Activated naive CD4-positive, alpha-beta T cell treated with anti-CD3 and anti-CD28 coated beads for 36 hours (primary cell): ENCODE measurements at regions not wholly inside any gene's neighbourhood (a gene's known extent, or its start where the extent isn't known, plus 50 kb on each side); places are given as distances from the start of the nearest gene placed in this dataset.

Experiments used
- CTCF ChIA-PET: fragments of 350-600 bp; sonication (Branson Sonifier 250); formaldehyde crosslinking; loops from one replicate; lab custom pipeline; 2021; ENCODE audit warnings: antibody characterized with exemption; lab: Charles Lee
- DNase-seq: peaks from one replicate; pipeline ENCODE4 v3.0.0-alpha.2; 2020
- H3K27ac Mint-ChIP-seq: one replicate; pipeline ENCODE4 v1.8.0; 2021; ENCODE audit warnings: mild to moderate bottlenecking, mixed read lengths
- H3K27me3 Mint-ChIP-seq: one replicate; pipeline ENCODE4 v1.8.0; 2021; ENCODE audit warnings: low read depth, mixed read lengths
- H3K36me3 Mint-ChIP-seq: one replicate; pipeline ENCODE4 v1.8.0; 2021; ENCODE audit warnings: low read depth, mixed read lengths
- H3K4me1 Mint-ChIP-seq: one replicate; pipeline ENCODE4 v1.8.0; 2021; ENCODE audit warnings: low read depth, mixed read lengths
- H3K4me3 Mint-ChIP-seq: one replicate; pipeline ENCODE4 v1.8.0; 2021; ENCODE audit warnings: mild to moderate bottlenecking, moderate library complexity, mixed read lengths
- H3K9me3 Mint-ChIP-seq: one replicate; pipeline ENCODE4 v1.8.0; 2021; ENCODE audit warnings: mixed read lengths
- intact Hi-C: fragments of 100-400 bp; cut with micrococcal nuclease; formaldehyde crosslinking; loops from one replicate; pipeline ENCODE4 v1.15.1; 2023

- peaks cover 12% of the 10 kb centered on the region for H3K9me3 Mint-ChIP-seq
- intact Hi-C loops, result no loop called here
- CTCF ChIA-PET, result interaction anchor here (0.6 kb wide), 1 partner anchor 228 kb away, joined by 3 read pairs; no protein-coding TSS in a partner anchor
- H3K4me1 Mint-ChIP-seq, result no peaks in the 10 kb centered on the region
- H3K27me3 Mint-ChIP-seq, result no peaks in the 10 kb centered on the region
- no peak overlapping the region for H3K4me3 Mint-ChIP-seq
- no peak overlapping the region for H3K27ac Mint-ChIP-seq
- no peak for DNase-seq
- no peaks in the 10 kb centered on the region for H3K36me3 Mint-ChIP-seq
Observed at GRCh38 chr5:126251024-126251423, 172.2 kb upstream of the GRAMD2B start.

GRCh38 chr5:126253406-126253805 lies 169.8 kb upstream of the GRAMD2B start:
- no peak overlapping the region for H3K4me3 Mint-ChIP-seq
- CTCF ChIA-PET, result no interaction called here
- no peaks in the 10 kb centered on the region for H3K36me3 Mint-ChIP-seq
- H3K27me3 Mint-ChIP-seq, result no peaks in the 10 kb centered on the region
- peaks cover 9% of the 10 kb centered on the region for H3K9me3 Mint-ChIP-seq
- intact Hi-C loops, result no loop called here
- no peak for DNase-seq
- no peaks in the 10 kb centered on the region for H3K4me1 Mint-ChIP-seq
- no peak overlapping the region for H3K27ac Mint-ChIP-seq

DNA sequence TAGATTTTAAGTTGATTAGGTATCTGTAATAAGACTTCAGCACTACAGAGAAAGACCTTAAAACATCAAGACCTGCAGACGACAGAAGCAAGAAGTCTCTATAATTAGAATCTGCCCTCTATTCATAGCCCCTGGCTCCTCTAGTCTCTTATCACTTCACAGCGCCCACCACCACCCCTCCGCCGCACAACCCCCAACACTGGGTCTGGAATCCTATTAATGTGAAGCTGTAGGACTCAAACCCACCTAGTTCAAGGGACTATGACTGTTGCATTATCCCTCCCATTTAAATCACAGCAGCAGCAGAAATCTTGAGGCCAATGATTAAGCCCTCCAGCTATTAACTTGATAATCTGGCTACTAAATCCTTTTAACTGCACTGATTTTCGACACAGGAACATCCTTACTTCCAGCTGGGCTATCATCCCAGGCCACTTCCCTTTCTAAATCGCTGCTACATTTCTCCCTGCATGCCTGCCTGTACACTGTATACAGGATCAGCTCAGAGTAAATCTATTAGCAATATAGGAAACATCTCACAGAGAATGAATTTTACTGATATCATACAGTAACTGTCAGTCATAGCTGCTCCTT lies 159.5 kb upstream of the GRAMD2B start:
- no peak for DNase-seq
- no peaks in the 10 kb centered on the region for H3K36me3 Mint-ChIP-seq
- H3K4me1 Mint-ChIP-seq, result no peaks in the 10 kb centered on the region
- CTCF ChIA-PET, result no interaction called here
- H3K4me3 Mint-ChIP-seq, result no peak overlapping the region
- H3K27me3 Mint-ChIP-seq, result peaks cover 3% of the 10 kb centered on the region
- peaks cover 4% of the 10 kb centered on the region for H3K9me3 Mint-ChIP-seq
- intact Hi-C loops, result no loop called here
- H3K27ac Mint-ChIP-seq, result no peak overlapping the region

- intact Hi-C loops, result no loop called here
- no peak overlapping the region for H3K27ac Mint-ChIP-seq
- peaks cover 3% of the 10 kb centered on the region for H3K27me3 Mint-ChIP-seq
- no peaks in the 10 kb centered on the region for H3K9me3 Mint-ChIP-seq
- no peak overlapping the region for H3K4me3 Mint-ChIP-seq
- CTCF ChIA-PET, result no interaction called here
- no peaks in the 10 kb centered on the region for H3K4me1 Mint-ChIP-seq
- no peak for DNase-seq
- no peaks in the 10 kb centered on the region for H3K36me3 Mint-ChIP-seq
Observed at GRCh38 chr5:126265917-126266316, 157.3 kb upstream of the GRAMD2B start.

GRCh38 chr5:126267438-126267837 lies 155.8 kb upstream of the GRAMD2B start:
- CTCF ChIA-PET, result no interaction called here
- H3K36me3 Mint-ChIP-seq, result no peaks in the 10 kb centered on the region
- intact Hi-C loops, result no loop called here

DNA sequence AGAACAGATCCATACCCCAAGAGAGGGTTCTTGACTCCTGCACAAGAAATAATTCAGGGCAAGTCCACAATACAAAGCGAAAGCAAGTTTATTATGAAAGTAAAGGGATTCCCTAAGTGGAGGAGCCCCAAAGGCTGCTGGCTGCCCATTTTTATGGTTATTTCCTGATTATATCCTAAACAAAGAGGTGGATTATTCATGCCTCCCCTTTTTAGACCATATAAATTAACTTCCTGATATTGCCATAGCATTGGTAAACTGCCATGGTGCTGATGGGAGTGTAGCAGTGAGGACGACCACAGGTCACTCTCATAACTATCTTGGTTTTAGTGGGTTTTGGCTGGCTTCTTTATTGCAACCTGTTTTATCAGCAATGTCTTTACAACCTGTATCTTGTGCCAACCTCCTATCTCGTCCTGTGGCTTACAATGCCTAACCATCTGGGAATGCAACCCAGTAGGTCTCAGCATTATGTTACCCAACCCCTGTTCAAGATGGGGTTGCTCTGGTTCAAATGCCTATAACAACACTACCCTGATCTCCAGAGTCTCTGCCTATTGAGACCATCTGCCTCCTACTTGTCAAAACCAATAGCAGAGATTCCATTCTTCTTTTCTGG lies 154.4 kb upstream of the GRAMD2B start:
- no peaks in the 10 kb centered on the region for H3K9me3 Mint-ChIP-seq
- no peak for DNase-seq
- no peak overlapping the region for H3K4me3 Mint-ChIP-seq
- no peak overlapping the region for H3K27ac Mint-ChIP-seq
- CTCF ChIA-PET, result no interaction called here
- H3K27me3 Mint-ChIP-seq, result peaks cover 1% of the 10 kb centered on the region
- intact Hi-C loops, result no loop called here
- no peaks in the 10 kb centered on the region for H3K4me1 Mint-ChIP-seq
- H3K36me3 Mint-ChIP-seq, result no peaks in the 10 kb centered on the region

More at GRCh38 chr5:126267438-126267837, 155.8 kb upstream of the GRAMD2B start:
- no peaks in the 10 kb centered on the region for H3K4me1 Mint-ChIP-seq
- no peak overlapping the region for H3K4me3 Mint-ChIP-seq
- no peak for DNase-seq
- no peaks in the 10 kb centered on the region for H3K9me3 Mint-ChIP-seq
- H3K27ac Mint-ChIP-seq, result no peak overlapping the region
- peaks cover 3% of the 10 kb centered on the region for H3K27me3 Mint-ChIP-seq

GRCh38 chr5:126269511-126269910 lies 153.7 kb upstream of the GRAMD2B start:
- intact Hi-C loops, result no loop called here
- H3K27ac Mint-ChIP-seq, result no peak overlapping the region

GRCh38 chr5:126271141-126271540 lies 152.1 kb upstream of the GRAMD2B start:
- intact Hi-C loops, result no loop called here
- no peak overlapping the region for H3K4me3 Mint-ChIP-seq
- no peak for DNase-seq
- H3K27me3 Mint-ChIP-seq, result no peaks in the 10 kb centered on the region
- H3K9me3 Mint-ChIP-seq, result no peaks in the 10 kb centered on the region
- no peaks in the 10 kb centered on the region for H3K4me1 Mint-ChIP-seq
- no peak overlapping the region for H3K27ac Mint-ChIP-seq
- H3K36me3 Mint-ChIP-seq, result no peaks in the 10 kb centered on the region
- CTCF ChIA-PET, result interaction anchor here (0.6 kb wide), 1 partner anchor 23 kb away, joined by 4 read pairs; no protein-coding TSS in a partner anchor

More at GRCh38 chr5:126269511-126269910, 153.7 kb upstream of the GRAMD2B start:
- no peaks in the 10 kb centered on the region for H3K27me3 Mint-ChIP-seq
- no peaks in the 10 kb centered on the region for H3K9me3 Mint-ChIP-seq
- CTCF ChIA-PET, result no interaction called here
- no peaks in the 10 kb centered on the region for H3K4me1 Mint-ChIP-seq
- no peaks in the 10 kb centered on the region for H3K36me3 Mint-ChIP-seq
- H3K4me3 Mint-ChIP-seq, result no peak overlapping the region
- no peak for DNase-seq

DNA sequence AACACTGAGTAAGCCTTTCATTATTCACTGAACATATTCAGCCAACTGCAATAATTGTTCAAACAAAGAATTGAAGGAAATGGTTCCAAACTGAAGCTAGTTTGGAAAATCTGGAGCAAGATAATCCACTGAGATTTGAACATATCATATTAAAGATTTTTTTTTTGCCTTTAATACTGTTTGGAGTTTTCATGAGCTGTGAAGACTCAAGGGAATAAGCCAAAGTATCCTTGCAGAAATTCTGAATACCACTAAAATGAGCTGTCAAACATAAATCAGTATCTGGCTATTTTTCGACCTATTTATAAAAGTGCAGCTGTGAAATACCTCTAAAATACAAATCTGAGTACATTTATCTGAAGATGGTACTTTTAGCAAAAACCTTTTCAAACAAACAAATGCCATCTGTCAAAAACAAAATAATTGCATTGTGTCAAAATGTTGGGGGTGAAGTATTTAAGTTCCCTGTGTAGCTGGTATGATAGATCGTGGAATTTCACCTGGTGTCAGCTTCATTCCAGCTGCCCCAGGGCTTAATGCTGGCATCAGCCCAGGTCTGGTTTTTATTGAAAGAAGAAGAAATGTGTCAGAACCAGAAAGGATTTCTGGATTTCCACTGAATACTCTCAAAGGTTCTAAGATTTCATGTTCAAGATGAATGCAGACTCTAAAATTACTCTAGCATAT lies 149.0 kb upstream of the GRAMD2B start:
- intact Hi-C loops, result no loop called here
- CTCF ChIA-PET, result no interaction called here
- Mint-ChIP-seq H3K27ac (no peak overlapping the region), H3K9me3 (no peaks in the 10 kb centered on the region), H3K4me1 (no peaks in the 10 kb centered on the region), H3K36me3 (no peaks in the 10 kb centered on the region), H3K27me3 (no peaks in the 10 kb centered on the region), H3K4me3 (no peak overlapping the region)
- DNase-seq, result no peak

DNA sequence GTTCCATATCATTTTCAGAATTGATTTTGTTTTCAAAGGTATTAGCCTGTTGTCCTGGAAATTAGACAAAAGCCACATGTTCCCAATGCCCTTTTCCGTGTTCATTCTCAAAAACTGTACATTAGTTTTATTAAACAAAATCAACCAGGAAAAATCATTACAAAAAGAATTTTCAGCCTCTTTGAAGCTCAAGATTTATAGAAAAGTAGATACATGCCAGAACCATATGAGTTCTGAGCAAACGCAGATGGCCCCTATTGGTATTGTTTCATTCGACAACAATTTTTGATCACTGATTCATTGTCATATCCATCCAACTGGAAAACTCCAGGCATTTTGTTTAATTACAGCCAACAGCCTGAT lies 148.5 kb upstream of the GRAMD2B start:
- no peak overlapping the region for H3K4me3 Mint-ChIP-seq
- no peaks in the 10 kb centered on the region for H3K9me3 Mint-ChIP-seq
- DNase-seq, result no peak
- H3K27me3 Mint-ChIP-seq, result no peaks in the 10 kb centered on the region
- CTCF ChIA-PET, result no interaction called here
- H3K27ac Mint-ChIP-seq, result no peak overlapping the region
- intact Hi-C loops, result no loop called here
- H3K36me3 Mint-ChIP-seq, result no peaks in the 10 kb centered on the region
- no peaks in the 10 kb centered on the region for H3K4me1 Mint-ChIP-seq

GRCh38 chr5:126277762-126278161 lies 145.4 kb upstream of the GRAMD2B start:
- Mint-ChIP-seq H3K36me3 (no peaks in the 10 kb centered on the region), H3K9me3 (no peaks in the 10 kb centered on the region), H3K4me1 (no peaks in the 10 kb centered on the region), H3K27ac (no peak overlapping the region), H3K27me3 (peaks cover 2% of the 10 kb centered on the region), H3K4me3 (no peak overlapping the region)
- CTCF ChIA-PET, result no interaction called here
- intact Hi-C loops, result no loop called here
- DNase-seq, result no peak

DNA sequence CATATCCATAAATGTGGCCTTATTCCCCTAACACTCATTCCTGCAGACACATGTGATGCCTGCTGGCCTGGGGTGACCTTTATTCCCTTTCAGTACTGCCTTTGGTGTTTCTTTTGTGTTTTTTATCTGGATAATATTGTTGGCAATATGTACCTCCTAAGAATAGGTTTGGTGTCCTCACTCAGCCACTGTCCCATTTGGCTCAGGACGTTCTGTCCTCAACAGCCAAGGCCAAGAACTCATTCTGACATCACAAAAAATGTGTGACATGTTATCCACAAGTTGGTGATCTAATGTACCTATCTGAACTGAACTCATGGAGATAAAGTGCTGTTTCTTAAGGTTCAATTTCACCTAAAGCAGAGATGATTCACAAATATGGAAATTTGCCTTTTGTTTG lies 142.9 kb upstream of the GRAMD2B start:
- no peaks in the 10 kb centered on the region for H3K4me1 Mint-ChIP-seq
- no peak overlapping the region for H3K27ac Mint-ChIP-seq
- CTCF ChIA-PET, result no interaction called here
- H3K27me3 Mint-ChIP-seq, result peaks cover 5% of the 10 kb centered on the region
- intact Hi-C loops, result no loop called here
- DNase-seq, result no peak
- no peaks in the 10 kb centered on the region for H3K36me3 Mint-ChIP-seq
- H3K9me3 Mint-ChIP-seq, result no peaks in the 10 kb centered on the region
- no peak overlapping the region for H3K4me3 Mint-ChIP-seq

GRCh38 chr5:126280846-126281245 lies 142.4 kb upstream of the GRAMD2B start:
- Mint-ChIP-seq H3K27me3 (peaks cover 7% of the 10 kb centered on the region), H3K36me3 (no peaks in the 10 kb centered on the region), H3K4me3 (no peak overlapping the region), H3K27ac (no peak overlapping the region), H3K4me1 (no peaks in the 10 kb centered on the region), H3K9me3 (no peaks in the 10 kb centered on the region)
- DNase-seq, result no peak
- CTCF ChIA-PET, result no interaction called here
- intact Hi-C loops, result no loop called here
